ENCODE measurements at regions not wholly inside any gene's neighbourhood (a gene's known extent, or its start where the extent isn't known, plus 50 kb on each side); places are given as distances from the start of the nearest gene placed in this dataset.

DNA sequence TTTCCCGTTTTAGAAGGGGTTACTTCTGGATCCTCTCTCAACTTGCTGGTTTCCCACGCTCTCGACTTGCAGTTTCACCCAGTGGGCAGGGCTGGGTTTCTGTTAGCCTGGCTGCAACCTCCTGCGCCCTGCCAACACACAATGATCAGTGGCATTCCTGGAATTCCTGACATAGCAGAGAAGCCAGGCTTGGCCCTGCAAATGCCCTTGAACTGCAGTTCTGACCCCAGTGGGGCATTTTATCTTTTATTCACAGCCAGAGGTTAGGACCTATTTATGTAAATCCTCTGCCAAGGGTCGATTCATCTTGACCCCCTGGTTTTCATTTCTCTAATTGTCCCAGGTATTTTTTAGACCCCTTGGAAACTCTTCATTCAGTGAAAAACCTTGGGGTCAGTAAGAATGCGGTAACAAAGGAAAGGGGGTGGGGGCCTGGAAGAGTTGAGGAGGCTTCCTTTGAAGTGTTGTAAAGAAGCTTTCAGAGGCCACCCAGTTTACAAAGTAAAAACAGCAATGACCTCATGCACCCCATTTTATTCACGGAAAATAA is 217.6 kb downstream of the ZNF674 start (continued):
- TF ChIP-seq CCDC6 (CRISPR knock-in tag; IDR thresholded peaks at IDR 0.05) (no peak), XBP1 (CRISPR knock-in tag; IDR thresholded peaks at IDR 0.05) (no peak), RFX5 (IDR thresholded peaks at IDR 0.05; ENCODE audit: low read depth, low read length) (no peak), ZFAT (CRISPR knock-in tag; conservative IDR thresholded peaks at IDR 0.05) (no peak), ZNF296 (CRISPR knock-in tag; conservative IDR thresholded peaks at IDR 0.05) (no peak), SMAD9 (CRISPR knock-in tag; IDR thresholded peaks at IDR 0.05) (no peak), HNF4A (CRISPR knock-in tag; IDR thresholded peaks at IDR 0.05) (peak; percentile 74), RFX3 (CRISPR knock-in tag; IDR thresholded peaks at IDR 0.05) (no peak), NRL (CRISPR knock-in tag; IDR thresholded peaks at IDR 0.05; ENCODE audit: borderline replicate concordance) (no peak), ARNT (IDR thresholded peaks at IDR 0.05) (no peak), DNMT3B (CRISPR knock-in tag; conservative IDR thresholded peaks at IDR 0.05) (no peak), PAF1 (CRISPR knock-in tag; IDR thresholded peaks at IDR 0.05) (no peak)
- TF ChIP-seq, protein P1, sequence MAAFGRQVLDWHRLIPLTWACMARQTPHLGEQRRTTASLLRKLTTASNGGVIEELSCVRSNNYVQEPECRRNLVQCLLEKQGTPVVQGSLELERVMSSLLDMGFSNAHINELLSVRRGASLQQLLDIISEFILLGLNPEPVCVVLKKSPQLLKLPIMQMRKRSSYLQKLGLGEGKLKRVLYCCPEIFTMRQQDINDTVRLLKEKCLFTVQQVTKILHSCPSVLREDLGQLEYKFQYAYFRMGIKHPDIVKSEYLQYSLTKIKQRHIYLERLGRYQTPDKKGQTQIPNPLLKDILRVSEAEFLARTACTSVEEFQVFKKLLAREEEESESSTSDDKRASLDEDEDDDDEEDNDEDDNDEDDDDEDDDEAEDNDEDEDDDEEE (CRISPR knock-in tag; IDR thresholded peaks at IDR 0.05) = no peak
- TF ChIP-seq, protein P2, sequence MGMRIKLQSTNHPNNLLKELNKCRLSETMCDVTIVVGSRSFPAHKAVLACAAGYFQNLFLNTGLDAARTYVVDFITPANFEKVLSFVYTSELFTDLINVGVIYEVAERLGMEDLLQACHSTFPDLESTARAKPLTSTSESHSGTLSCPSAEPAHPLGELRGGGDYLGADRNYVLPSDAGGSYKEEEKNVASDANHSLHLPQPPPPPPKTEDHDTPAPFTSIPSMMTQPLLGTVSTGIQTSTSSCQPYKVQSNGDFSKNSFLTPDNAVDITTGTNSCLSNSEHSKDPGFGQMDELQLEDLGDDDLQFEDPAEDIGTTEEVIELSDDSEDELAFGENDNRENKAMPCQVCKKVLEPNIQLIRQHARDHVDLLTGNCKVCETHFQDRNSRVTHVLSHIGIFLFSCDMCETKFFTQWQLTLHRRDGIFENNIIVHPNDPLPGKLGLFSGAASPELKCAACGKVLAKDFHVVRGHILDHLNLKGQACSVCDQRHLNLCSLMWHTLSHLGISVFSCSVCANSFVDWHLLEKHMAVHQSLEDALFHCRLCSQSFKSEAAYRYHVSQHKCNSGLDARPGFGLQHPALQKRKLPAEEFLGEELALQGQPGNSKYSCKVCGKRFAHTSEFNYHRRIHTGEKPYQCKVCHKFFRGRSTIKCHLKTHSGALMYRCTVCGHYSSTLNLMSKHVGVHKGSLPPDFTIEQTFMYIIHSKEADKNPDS (CRISPR knock-in tag; IDR thresholded peaks at IDR 0.05) = no peak
- TF ChIP-seq, protein P3, sequence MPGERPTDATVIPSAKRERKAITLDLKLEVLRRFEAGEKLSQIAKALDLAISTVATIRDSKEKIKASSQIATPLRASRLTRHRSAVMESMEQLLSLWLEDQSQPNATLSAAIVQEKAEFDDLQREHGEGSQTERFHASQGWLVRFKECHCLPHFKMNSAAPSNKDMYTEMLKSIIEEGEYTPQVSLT (CRISPR knock-in tag; IDR thresholded peaks at IDR 0.05; ENCODE audit: borderline replicate concordance, low read depth) = no peak
- TF ChIP-seq, protein P4, sequence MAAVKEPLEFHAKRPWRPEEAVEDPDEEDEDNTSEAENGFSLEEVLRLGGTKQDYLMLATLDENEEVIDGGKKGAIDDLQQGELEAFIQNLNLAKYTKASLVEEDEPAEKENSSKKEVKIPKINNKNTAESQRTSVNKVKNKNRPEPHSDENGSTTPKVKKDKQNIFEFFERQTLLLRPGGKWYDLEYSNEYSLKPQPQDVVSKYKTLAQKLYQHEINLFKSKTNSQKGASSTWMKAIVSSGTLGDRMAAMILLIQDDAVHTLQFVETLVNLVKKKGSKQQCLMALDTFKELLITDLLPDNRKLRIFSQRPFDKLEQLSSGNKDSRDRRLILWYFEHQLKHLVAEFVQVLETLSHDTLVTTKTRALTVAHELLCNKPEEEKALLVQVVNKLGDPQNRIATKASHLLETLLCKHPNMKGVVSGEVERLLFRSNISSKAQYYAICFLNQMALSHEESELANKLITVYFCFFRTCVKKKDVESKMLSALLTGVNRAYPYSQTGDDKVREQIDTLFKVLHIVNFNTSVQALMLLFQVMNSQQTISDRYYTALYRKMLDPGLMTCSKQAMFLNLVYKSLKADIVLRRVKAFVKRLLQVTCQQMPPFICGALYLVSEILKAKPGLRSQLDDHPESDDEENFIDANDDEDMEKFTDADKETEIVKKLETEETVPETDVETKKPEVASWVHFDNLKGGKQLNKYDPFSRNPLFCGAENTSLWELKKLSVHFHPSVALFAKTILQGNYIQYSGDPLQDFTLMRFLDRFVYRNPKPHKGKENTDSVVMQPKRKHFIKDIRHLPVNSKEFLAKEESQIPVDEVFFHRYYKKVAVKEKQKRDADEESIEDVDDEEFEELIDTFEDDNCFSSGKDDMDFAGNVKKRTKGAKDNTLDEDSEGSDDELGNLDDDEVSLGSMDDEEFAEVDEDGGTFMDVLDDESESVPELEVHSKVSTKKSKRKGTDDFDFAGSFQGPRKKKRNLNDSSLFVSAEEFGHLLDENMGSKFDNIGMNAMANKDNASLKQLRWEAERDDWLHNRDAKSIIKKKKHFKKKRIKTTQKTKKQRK (IDR thresholded peaks at IDR 0.05; ENCODE audit: low read length) = no peak
- TF ChIP-seq, protein P5, sequence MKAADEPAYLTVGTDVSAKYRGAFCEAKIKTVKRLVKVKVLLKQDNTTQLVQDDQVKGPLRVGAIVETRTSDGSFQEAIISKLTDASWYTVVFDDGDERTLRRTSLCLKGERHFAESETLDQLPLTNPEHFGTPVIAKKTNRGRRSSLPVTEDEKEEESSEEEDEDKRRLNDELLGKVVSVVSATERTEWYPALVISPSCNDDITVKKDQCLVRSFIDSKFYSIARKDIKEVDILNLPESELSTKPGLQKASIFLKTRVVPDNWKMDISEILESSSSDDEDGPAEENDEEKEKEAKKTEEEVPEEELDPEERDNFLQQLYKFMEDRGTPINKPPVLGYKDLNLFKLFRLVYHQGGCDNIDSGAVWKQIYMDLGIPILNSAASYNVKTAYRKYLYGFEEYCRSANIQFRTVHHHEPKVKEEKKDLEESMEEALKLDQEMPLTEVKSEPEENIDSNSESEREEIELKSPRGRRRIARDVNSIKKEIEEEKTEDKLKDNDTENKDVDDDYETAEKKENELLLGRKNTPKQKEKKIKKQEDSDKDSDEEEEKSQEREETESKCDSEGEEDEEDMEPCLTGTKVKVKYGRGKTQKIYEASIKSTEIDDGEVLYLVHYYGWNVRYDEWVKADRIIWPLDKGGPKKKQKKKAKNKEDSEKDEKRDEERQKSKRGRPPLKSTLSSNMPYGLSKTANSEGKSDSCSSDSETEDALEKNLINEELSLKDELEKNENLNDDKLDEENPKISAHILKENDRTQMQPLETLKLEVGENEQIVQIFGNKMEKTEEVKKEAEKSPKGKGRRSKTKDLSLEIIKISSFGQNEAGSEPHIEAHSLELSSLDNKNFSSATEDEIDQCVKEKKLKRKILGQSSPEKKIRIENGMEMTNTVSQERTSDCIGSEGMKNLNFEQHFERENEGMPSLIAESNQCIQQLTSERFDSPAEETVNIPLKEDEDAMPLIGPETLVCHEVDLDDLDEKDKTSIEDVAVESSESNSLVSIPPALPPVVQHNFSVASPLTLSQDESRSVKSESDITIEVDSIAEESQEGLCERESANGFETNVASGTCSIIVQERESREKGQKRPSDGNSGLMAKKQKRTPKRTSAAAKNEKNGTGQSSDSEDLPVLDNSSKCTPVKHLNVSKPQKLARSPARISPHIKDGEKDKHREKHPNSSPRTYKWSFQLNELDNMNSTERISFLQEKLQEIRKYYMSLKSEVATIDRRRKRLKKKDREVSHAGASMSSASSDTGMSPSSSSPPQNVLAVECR (CRISPR knock-in tag; IDR thresholded peaks at IDR 0.05; ENCODE audit: borderline replicate concordance) = peak; percentile 18; the same call in 1 of the 2 replicates
- TF ChIP-seq, protein P6, sequence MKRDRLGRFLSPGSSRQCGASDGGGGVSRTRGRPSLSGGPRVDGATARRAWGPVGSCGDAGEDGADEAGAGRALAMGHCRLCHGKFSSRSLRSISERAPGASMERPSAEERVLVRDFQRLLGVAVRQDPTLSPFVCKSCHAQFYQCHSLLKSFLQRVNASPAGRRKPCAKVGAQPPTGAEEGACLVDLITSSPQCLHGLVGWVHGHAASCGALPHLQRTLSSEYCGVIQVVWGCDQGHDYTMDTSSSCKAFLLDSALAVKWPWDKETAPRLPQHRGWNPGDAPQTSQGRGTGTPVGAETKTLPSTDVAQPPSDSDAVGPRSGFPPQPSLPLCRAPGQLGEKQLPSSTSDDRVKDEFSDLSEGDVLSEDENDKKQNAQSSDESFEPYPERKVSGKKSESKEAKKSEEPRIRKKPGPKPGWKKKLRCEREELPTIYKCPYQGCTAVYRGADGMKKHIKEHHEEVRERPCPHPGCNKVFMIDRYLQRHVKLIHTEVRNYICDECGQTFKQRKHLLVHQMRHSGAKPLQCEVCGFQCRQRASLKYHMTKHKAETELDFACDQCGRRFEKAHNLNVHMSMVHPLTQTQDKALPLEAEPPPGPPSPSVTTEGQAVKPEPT (CRISPR knock-in tag; IDR thresholded peaks at IDR 0.05; ENCODE audit: low read depth) = no peak
